H1 (cell line): ENCODE measurements at regions not wholly inside any gene's neighbourhood (a gene's known extent, or its start where the extent isn't known, plus 50 kb on each side); places are given as distances from the start of the nearest gene placed in this dataset.

Source experiments
- HDAC6 ChIP-seq: IDR thresholded peaks from one replicate; pipeline ENCODE4 v1.7.1; 2012; ENCODE audit warnings: low read depth, mild to moderate bottlenecking, inconsistent platforms, low read length, moderate library complexity
- TF ChIP-seq, protein P1 (sequence below): IDR thresholded peaks from 2 replicates; pipeline ENCODE4 v1.6.1; 2012; ENCODE audit warnings: inconsistent platforms

GRCh38 chr6:140985679-140986275 is 1146.9 kb upstream of the GJE1 start (continued):
- TF ChIP-seq, protein P1, sequence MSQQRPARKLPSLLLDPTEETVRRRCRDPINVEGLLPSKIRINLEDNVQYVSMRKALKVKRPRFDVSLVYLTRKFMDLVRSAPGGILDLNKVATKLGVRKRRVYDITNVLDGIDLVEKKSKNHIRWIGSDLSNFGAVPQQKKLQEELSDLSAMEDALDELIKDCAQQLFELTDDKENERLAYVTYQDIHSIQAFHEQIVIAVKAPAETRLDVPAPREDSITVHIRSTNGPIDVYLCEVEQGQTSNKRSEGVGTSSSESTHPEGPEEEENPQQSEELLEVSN: no peak
- no peak for TF ChIP-seq HDAC6
- TF ChIP-seq, all 59 proteins: peak for 0
